SK-N-SH treated with all-trans-retinoic acid at 6 μM for 48 hours (cell line): ENCODE measurements at regions not wholly inside any gene's neighbourhood (a gene's known extent, or its start where the extent isn't known, plus 50 kb on each side); places are given as distances from the start of the nearest gene placed in this dataset.

Source experiments
- ATAC-seq: fragments of 200-7000 bp; cut with Tn5 transposase; 3 replicates; pipeline ENCODE4 v1.9.1; 2020; ENCODE audit warnings: mild to moderate bottlenecking, moderate library complexity
- ARNTL ChIP-seq: fragments of 450-650 bp; formaldehyde crosslinking; IDR thresholded peaks from 2 replicates; pipeline ENCODE4 v1.5.0; 2020; ENCODE audit warnings: low read depth, mild to moderate bottlenecking, moderate library complexity, borderline replicate concordance
- BACH2 ChIP-seq: fragments of 250-450 bp; sonication (Bioruptor Pico); IDR thresholded peaks from 2 replicates; pipeline ENCODE4 v1.9.0; 2021; ENCODE audit warnings: mild to moderate bottlenecking, borderline replicate concordance
- CREB5 ChIP-seq: fragments of 250-450 bp; sonication (Bioruptor Pico); IDR thresholded peaks from 2 replicates; pipeline ENCODE4 v1.5.1; 2020; ENCODE audit warnings: low read depth, mild to moderate bottlenecking, moderate library complexity
- CSDC2 ChIP-seq: fragments of 250-450 bp; sonication (Bioruptor Pico); IDR thresholded peaks from 2 replicates; pipeline ENCODE4 v1.5.0; 2020; ENCODE audit warnings: mild to moderate bottlenecking, moderate library complexity
- CSRNP3 ChIP-seq: fragments of 250-450 bp; sonication (Bioruptor Pico); IDR thresholded peaks from 2 replicates; pipeline ENCODE4 v1.5.1; 2021; ENCODE audit warnings: mild to moderate bottlenecking, moderate library complexity
- ESRRG ChIP-seq: fragments of 250-450 bp; sonication (Bioruptor Pico); IDR thresholded peaks from 2 replicates; pipeline ENCODE4 v1.6.1; 2021; ENCODE audit warnings: mild to moderate bottlenecking
- GLIS3 ChIP-seq: fragments of 250-450 bp; sonication (Bioruptor Pico); IDR thresholded peaks from 2 replicates; pipeline ENCODE4 v1.5.0; 2020; ENCODE audit warnings: mild to moderate bottlenecking, moderate library complexity
- ISL1 ChIP-seq: fragments of 250-450 bp; sonication (Bioruptor Pico); IDR thresholded peaks from 2 replicates; pipeline ENCODE4 v2.1.2; 2022; ENCODE audit warnings: mild to moderate bottlenecking, moderate library complexity
- OSR1 ChIP-seq: fragments of 250-450 bp; sonication (Bioruptor Pico); IDR thresholded peaks from 2 replicates; pipeline ENCODE4 v1.8.0; 2022; ENCODE audit warnings: moderate library complexity, mild to moderate bottlenecking, inconsistent platforms
- PATZ1 ChIP-seq: fragments of 250-450 bp; sonication (Bioruptor Pico); IDR thresholded peaks from 2 replicates; pipeline ENCODE4 v1.8.0; 2020; ENCODE audit warnings: mild to moderate bottlenecking, moderate library complexity, borderline replicate concordance
- POU6F1 ChIP-seq: fragments of 250-450 bp; sonication (Bioruptor Pico); IDR thresholded peaks from 2 replicates; pipeline ENCODE4 v1.8.0; 2021; ENCODE audit warnings: low read depth, mild to moderate bottlenecking, moderate library complexity, borderline replicate concordance
- PPARA ChIP-seq: fragments of 250-450 bp; sonication (Bioruptor Pico); IDR thresholded peaks from 2 replicates; pipeline ENCODE4 v1.5.0; 2020; ENCODE audit warnings: mild to moderate bottlenecking, borderline replicate concordance
- RARB ChIP-seq: fragments of 250-450 bp; sonication (Bioruptor Pico); IDR thresholded peaks from 2 replicates; pipeline ENCODE4 v1.8.0; 2021; ENCODE audit warnings: mild to moderate bottlenecking, moderate library complexity
- SNAI2 ChIP-seq: fragments of 250-450 bp; sonication (Bioruptor Pico); IDR thresholded peaks from 2 replicates; pipeline ENCODE4 v1.5.0; 2020; ENCODE audit warnings: mild to moderate bottlenecking, moderate library complexity
- TCF4 ChIP-seq: fragments of 250-450 bp; sonication (Bioruptor Pico); IDR thresholded peaks from 2 replicates; pipeline ENCODE4 v1.8.0; 2021; ENCODE audit warnings: mild to moderate bottlenecking, moderate library complexity, borderline replicate concordance
- TSHZ2 ChIP-seq: fragments of 250-450 bp; sonication (Bioruptor Pico); IDR thresholded peaks from 2 replicates; pipeline ENCODE4 v1.5.0; 2020; ENCODE audit warnings: mild to moderate bottlenecking, moderate library complexity
- ZC3H10 ChIP-seq: fragments of 250-450 bp; sonication (Bioruptor Pico); IDR thresholded peaks from 2 replicates; pipeline ENCODE4 v1.5.1; 2021; ENCODE audit warnings: mild to moderate bottlenecking, moderate library complexity
- ZFP3 ChIP-seq: fragments of 250-450 bp; sonication (Bioruptor Pico); IDR thresholded peaks from 2 replicates; pipeline ENCODE4 v1.5.0; 2020; ENCODE audit warnings: mild to moderate bottlenecking, moderate library complexity
- ZFP30 ChIP-seq: fragments of 450-650 bp; formaldehyde crosslinking; IDR thresholded peaks from 2 replicates; pipeline ENCODE4 v1.5.0; 2022; ENCODE audit warnings: mild to moderate bottlenecking, moderate library complexity
- ZNF565 ChIP-seq: fragments of 450-650 bp; formaldehyde crosslinking; conservative IDR thresholded peaks from 2 replicates; pipeline ENCODE4 v1.5.0; 2020; ENCODE audit warnings: low read depth, mild to moderate bottlenecking, moderate library complexity
- ZNF70 ChIP-seq: fragments of 450-650 bp; formaldehyde crosslinking; IDR thresholded peaks from 2 replicates; pipeline ENCODE4 v1.5.0; 2020; ENCODE audit warnings: mild to moderate bottlenecking, moderate library complexity
- ZNF8 ChIP-seq: fragments of 450-650 bp; formaldehyde crosslinking; IDR thresholded peaks from 2 replicates; pipeline ENCODE4 v1.5.0; 2020; ENCODE audit warnings: mild to moderate bottlenecking, moderate library complexity

GRCh38 chr6:76790045-76790796 is 673.1 kb downstream of the HTR1B start:
- ATAC-seq: no peak
- no peak for TF ChIP-seq ZNF8 (CRISPR knock-in tag)
- TF ChIP-seq GLIS3 (CRISPR knock-in tag): no peak
- TF ChIP-seq ZFP30: no peak
- no peak for TF ChIP-seq RARB (CRISPR knock-in tag)
- TF ChIP-seq ZC3H10 (CRISPR knock-in tag): no peak
- TF ChIP-seq OSR1 (CRISPR knock-in tag): no peak
- no peak for TF ChIP-seq PPARA
- no peak for TF ChIP-seq POU6F1 (CRISPR knock-in tag)
- no peak for TF ChIP-seq ESRRG (CRISPR knock-in tag)
- no peak for TF ChIP-seq TSHZ2 (CRISPR knock-in tag)
- no peak for TF ChIP-seq PATZ1 (CRISPR knock-in tag)
- no peak for TF ChIP-seq ZNF70 (CRISPR knock-in tag)

GRCh38 chr6:76789580-76789979 is 673.7 kb downstream of the HTR1B start:
- no peak for ATAC-seq
- TF ChIP-seq ZNF565 (CRISPR knock-in tag) (no peak), TCF4 (CRISPR knock-in tag) (no peak), ZC3H10 (CRISPR knock-in tag) (no peak), RARB (CRISPR knock-in tag) (no peak), SNAI2 (CRISPR knock-in tag) (no peak), ZFP3 (no peak)
- TF ChIP-seq, all 23 proteins: peak for 0

GRCh38 chr6:76788155-76788554 is 675.1 kb downstream of the HTR1B start:
- TF ChIP-seq PPARA: no peak
- no peak for TF ChIP-seq ARNTL (CRISPR knock-in tag)
- TF ChIP-seq ZFP3: no peak
- no peak for ATAC-seq

- no peak for ATAC-seq
- TF ChIP-seq TCF4 (CRISPR knock-in tag) (no peak), POU6F1 (CRISPR knock-in tag) (no peak), PPARA (no peak), PATZ1 (CRISPR knock-in tag) (no peak), ZFP30 (no peak), CREB5 (CRISPR knock-in tag) (no peak), ESRRG (CRISPR knock-in tag) (no peak), ZNF70 (CRISPR knock-in tag) (no peak), BACH2 (CRISPR knock-in tag) (no peak), ZFP3 (no peak), CSDC2 (no peak), ZNF8 (CRISPR knock-in tag) (no peak), CSRNP3 (no peak), SNAI2 (CRISPR knock-in tag) (no peak), ZNF565 (CRISPR knock-in tag) (no peak), ZC3H10 (CRISPR knock-in tag) (no peak), GLIS3 (CRISPR knock-in tag) (no peak), RARB (CRISPR knock-in tag) (no peak), ISL1 (CRISPR knock-in tag) (no peak)
Observed at GRCh38 chr6:76779068-76779467, 684.2 kb downstream of the HTR1B start.
